HepG2 (cell line): ENCODE measurements at regions not wholly inside any gene's neighbourhood (a gene's known extent, or its start where the extent isn't known, plus 50 kb on each side); places are given as distances from the start of the nearest gene placed in this dataset.

Experiments
- ATAC-seq: fragments of 200-7000 bp; cut with Tn5 transposase; 3 replicates; pipeline ENCODE4 v1.9.1; 2020; ENCODE audit warnings: mild to moderate bottlenecking, moderate library complexity
- BruUV-seq: library from RNA; stranded (reverse); fragments of 400-500 nt; replicated peaks from 2 replicates; lab custom pipeline; 2021; lab: Mats Ljungman, UMichigan
- CTCF ChIA-PET: fragments of 300-600 bp; formaldehyde crosslinking; extraction: SDS; loops from one replicate; lab custom pipeline; 2021; ENCODE audit warnings: low total read pairs, inconsistent platforms, low intra/inter-chr PET ratio; lab: Yijun Ruan, JAX
- POLR2A ChIA-PET: fragments of 350-600 bp; sonication (Branson Sonifier 250); formaldehyde crosslinking; loops from one replicate; lab custom pipeline; 2020; ENCODE audit warnings: antibody characterized with exemption, inconsistent platforms; lab: Yijun Ruan, JAX
- DNase-seq: peaks from one replicate; pipeline ENCODE4 v3.0.0-alpha.2; 2015; ENCODE audit warnings: low spot score
- FAIRE-seq: peaks from 3 replicates; lab custom pipeline; 2011; peaks lifted over from hg19 to GRCh38; lab: Jason Lieb, UNC
- H2AFZ ChIP-seq: one replicate; pipeline ENCODE4 v1.6.1; 2011; ENCODE audit warnings: low read length, inconsistent platforms
- H3K27ac ChIP-seq: fragments of 300-600 bp; 3 replicates; pipeline ENCODE4 v1.8.0; 2011; ENCODE audit warnings: mixed run types, mild to moderate bottlenecking, mixed read lengths, low read length, inconsistent platforms; ENCODE audit not compliant: insufficient read depth; ENCODE audit errors: extremely low read length
- H3K27me3 ChIP-seq, 2 experiments: fragments of 200-600 bp in 1 of 2; 2 replicates in 1 of 2; 3 replicates in 1 of 2; pipeline versions ENCODE4 v1.6.0 to v1.8.0; 2011; ENCODE audit warnings: low read length in 2 of 2, mild to moderate bottlenecking in 2 of 2, moderate library complexity in 2 of 2, inconsistent platforms in 1 of 2; ENCODE audit not compliant: insufficient read depth in 2 of 2, control insufficient read depth in 1 of 2
- H3K36me3 ChIP-seq, 2 experiments: fragments of 200-600 bp in 1 of 2; replicated peaks in 1 of 2; 2 replicates in 1 of 2; 3 replicates in 1 of 2; pipeline versions ENCODE4 v1.5.1 to v1.8.0; 2011; ENCODE audit warnings: low read length in 2 of 2, inconsistent platforms in 1 of 2; ENCODE audit not compliant: insufficient read depth in 2 of 2, control insufficient read depth in 1 of 2
- H3K4me1 ChIP-seq: 2 replicates; pipeline ENCODE4 v1.5.1; 2012; ENCODE audit warnings: low read length, inconsistent platforms; ENCODE audit not compliant: insufficient read depth
- H3K4me2 ChIP-seq: 2 replicates; pipeline ENCODE4 v1.6.0; 2011; ENCODE audit warnings: low read depth, low read length, inconsistent platforms
- H3K4me3 ChIP-seq, 3 experiments: fragments of 200-600 bp in 1 of 3; sonication (generic), shearing (Covaris generic) in 1 of 3; replicated peaks in 1 of 3; 2 replicates each; pipeline ENCODE4 v1.5.1; 2011 to 2016; ENCODE audit warnings: low read length in 3 of 3, inconsistent platforms in 2 of 3, low read depth in 2 of 3, mild to moderate bottlenecking in 2 of 3, control low read depth in 1 of 3, mixed read lengths in 1 of 3; ENCODE audit not compliant: insufficient read depth in 1 of 3
- H3K79me2 ChIP-seq: one replicate; pipeline ENCODE4 v1.6.1; 2011; ENCODE audit warnings: low read length, inconsistent platforms; ENCODE audit not compliant: insufficient read depth
- H3K9ac ChIP-seq: 2 replicates; pipeline ENCODE4 v1.6.0; 2011; ENCODE audit warnings: mild to moderate bottlenecking, low read depth, low read length, inconsistent platforms; ENCODE audit not compliant: insufficient read depth
- H3K9me3 ChIP-seq: 2 replicates; pipeline ENCODE4 v1.5.1; 2012; ENCODE audit warnings: mild to moderate bottlenecking, low read length
- H4K20me1 ChIP-seq: 2 replicates; pipeline ENCODE4 v1.6.0; 2011; ENCODE audit warnings: inconsistent platforms, mild to moderate bottlenecking, low read length, moderate library complexity; ENCODE audit not compliant: insufficient read depth
- CBX2 ChIP-seq, 2 experiments: fragments of 200-600 bp in 1 of 2; sonication (generic); formaldehyde crosslinking in 1 of 2; IDR thresholded peaks; 2 replicates each; pipeline versions ENCODE4 v1.7.0 to v1.8.1; 2018 to 2022; ENCODE audit warnings: low read depth in 2 of 2, low read length in 1 of 2, mild to moderate bottlenecking in 1 of 2, missing genetic modification reagents in 1 of 2
- CBX5 ChIP-seq: sonication (generic); formaldehyde crosslinking; IDR thresholded peaks from 2 replicates; pipeline ENCODE4 v1.4.0; 2020; ENCODE audit warnings: missing genetic modification reagents, borderline replicate concordance
- KMT2B ChIP-seq: IDR thresholded peaks from 2 replicates; pipeline ENCODE4 v1.6.1; 2016; ENCODE audit warnings: missing genetic modification reagents, missing compliant biosample characterization
- NKX3-1 ChIP-seq: sonication (generic); formaldehyde crosslinking; IDR thresholded peaks from 2 replicates; pipeline ENCODE4 v1.5.0; 2020; ENCODE audit warnings: missing genetic modification reagents
- RFX1 ChIP-seq: fragments of 450-650 bp; IDR thresholded peaks from 2 replicates; pipeline ENCODE4 v1.6.1; 2017
- SMC3 ChIP-seq: IDR thresholded peaks from 2 replicates; pipeline ENCODE4 v1.6.1; 2011; ENCODE audit warnings: low read length, improper control_type of control experiment
- SOX6 ChIP-seq, 2 experiments: fragments of 450-650 bp in 1 of 2; sonication (generic) in 1 of 2; formaldehyde crosslinking in 1 of 2; IDR thresholded peaks; 2 replicates each; pipeline versions ENCODE4 v1.4.0 to v1.6.1; 2017 to 2020; ENCODE audit warnings: antibody characterized with exemption in 1 of 2, mild to moderate bottlenecking in 1 of 2, missing genetic modification reagents in 1 of 2
- SP140L ChIP-seq: sonication (generic); formaldehyde crosslinking; IDR thresholded peaks from 2 replicates; pipeline ENCODE4 v1.4.0; 2020; ENCODE audit warnings: missing genetic modification reagents, borderline replicate concordance
- ZBTB20 ChIP-seq: sonication (generic); formaldehyde crosslinking; IDR thresholded peaks from 2 replicates; pipeline ENCODE4 v1.8.1; 2023; ENCODE audit warnings: missing genetic modification reagents, low read depth, mild to moderate bottlenecking, borderline replicate concordance
- ZC3H13 ChIP-seq: sonication (generic); formaldehyde crosslinking; IDR thresholded peaks from 2 replicates; pipeline ENCODE4 v1.8.1; 2023; ENCODE audit warnings: mild to moderate bottlenecking, missing genetic modification reagents, moderate library complexity
- ZC3H4 ChIP-seq: sonication (generic); formaldehyde crosslinking; IDR thresholded peaks from 2 replicates; pipeline ENCODE4 v1.4.0; 2020; ENCODE audit warnings: missing genetic modification reagents, borderline replicate concordance
- ZNF253 ChIP-seq: sonication (generic); formaldehyde crosslinking; IDR thresholded peaks from 2 replicates; pipeline ENCODE4 v1.8.0; 2022; ENCODE audit warnings: mild to moderate bottlenecking, missing genetic modification reagents, borderline replicate concordance
- ZNF33A ChIP-seq: sonication (generic); formaldehyde crosslinking; IDR thresholded peaks from 2 replicates; pipeline ENCODE4 v1.5.1; 2020; ENCODE audit warnings: missing genetic modification reagents, mild to moderate bottlenecking, moderate library complexity, borderline replicate concordance
- ZNF891 ChIP-seq: sonication (generic); formaldehyde crosslinking; IDR thresholded peaks from 2 replicates; pipeline ENCODE4 v1.5.0; 2020; ENCODE audit warnings: mild to moderate bottlenecking, missing genetic modification reagents
- WGBS: methylation state at CpG from one replicate; pipeline ENCODE4 v1.1.6; 2017; ENCODE audit warnings: low lambda C conversion rate; 5-methylcytosine and 5-hydroxymethylcytosine counted together
- in situ Hi-C: cut with HindIII; loops from 2 replicates; pipeline ENCODE4 v1.10.0; 2017; ENCODE audit warnings: low pct_unique_long_range_greater_than_20kb; ENCODE audit not compliant: extremely low pct_ligation_motif_present
- intact Hi-C: fragments of 100-400 bp; cut with micrococcal nuclease; formaldehyde crosslinking; loops from one replicate; pipeline ENCODE4 v1.10.0; 2022; ENCODE audit not compliant: unreplicated experiment

GRCh38 chr1:68798071-68798470 lies 301.2 kb upstream of the DEPDC1 start:
- no TSS peak for BruUV-seq
- no peaks in the 10 kb centered on the region for H3K27me3 ChIP-seq
- H3K9me3 ChIP-seq = peaks cover 95% of the 10 kb centered on the region
- H2AFZ ChIP-seq = no peak overlapping the region
- POLR2A ChIA-PET = no interaction called here
- TF ChIP-seq ZNF33A = no peak
- no peak for TF ChIP-seq SMC3
- TF ChIP-seq ZC3H13 = no peak
- no peak for TF ChIP-seq CBX5 (CRISPR knock-in tag)
- TF ChIP-seq NKX3-1 (CRISPR knock-in tag) = no peak
- no peak for TF ChIP-seq ZC3H4 (CRISPR knock-in tag)
- TF ChIP-seq ZNF891 (CRISPR knock-in tag) = no peak
- no peak for TF ChIP-seq CBX2 (IDR thresholded peaks at IDR 0.05; ENCODE audit: low read depth, low read length)
- no peak for TF ChIP-seq CBX2 (CRISPR knock-in tag; IDR thresholded peaks at IDR 0.05; ENCODE audit: low read depth)
- no peak for TF ChIP-seq RFX1
- TF ChIP-seq SOX6 (IDR thresholded peaks at IDR 0.05) = no peak
- no peak for TF ChIP-seq SOX6 (CRISPR knock-in tag; IDR thresholded peaks at IDR 0.05)
- no peak for TF ChIP-seq KMT2B
- no peak for TF ChIP-seq ZNF253
- TF ChIP-seq ZBTB20 = no peak
- no peak for TF ChIP-seq SP140L (CRISPR knock-in tag)
- TF ChIP-seq, all 625 proteins: peak for 0
- Histone ChIP-seq H3K36me3 (no peaks in the 10 kb centered on the region), H4K20me1 (no peaks in the 10 kb centered on the region), H3K4me2 (no peak overlapping the region), H3K9ac (no peak overlapping the region), H3K4me3 (no peak overlapping the region), H3K79me2 (no peaks in the 10 kb centered on the region), H3K27ac (no peak overlapping the region), H3K4me1 (no peaks in the 10 kb centered on the region)
- no peak for DNase-seq
- CTCF ChIA-PET = no interaction called here
- intact Hi-C loops = no loop called here
- no peak for ATAC-seq
- FAIRE-seq = no peak
- WGBS = 11% methylated on average over 1 of the region's 1 CpG
- in situ Hi-C loops = no loop called here
